ENCODE measurements at regions not wholly inside any gene's neighbourhood (a gene's known extent, or its start where the extent isn't known, plus 50 kb on each side); places are given as distances from the start of the nearest gene placed in this dataset.

GRCh38 chr4:32684160-32684559 is 1964.0 kb downstream of the PCDH7 start:
- Histone ChIP-seq H2AFZ (ENCODE audit: low read length) (no peak overlapping the region), H3K9ac (ENCODE audit: insufficient read depth, low read length) (no peak overlapping the region), H3K4me3 (replicated peaks in 1 of 4; ENCODE audit: control extremely low read depth in 1 of 4, insufficient read depth in 1 of 4, low read depth in 3 of 4, low read length in 4 of 4) (no peak overlapping the region), H4K20me1 (ENCODE audit: control insufficient read depth, extremely low read depth, insufficient read depth, low read length) (no peaks in the 10 kb centered on the region), H3K79me2 (ENCODE audit: control insufficient read depth, insufficient read depth, low read length) (no peaks in the 10 kb centered on the region), H3K4me2 (ENCODE audit: extremely low read depth, insufficient read depth, low read length) (no peak overlapping the region), H3K27ac (ENCODE audit: insufficient read depth, low read length) (no peak overlapping the region), H3K4me1 (ENCODE audit: control insufficient read depth, extremely low read depth, insufficient read depth, low read length) (no peaks in the 10 kb centered on the region), H3K27me3 (ENCODE audit: control insufficient read depth, insufficient read depth, low read length) (no peaks in the 10 kb centered on the region), H3K9me3 (ENCODE audit: control insufficient read depth, insufficient read depth, low read depth, low read length) (no peaks in the 10 kb centered on the region), H3K36me3 (ENCODE audit: control insufficient read depth, insufficient read depth, low read length) (no peaks in the 10 kb centered on the region)
- TF ChIP-seq EZH2 (IDR thresholded peaks at IDR 0.05; ENCODE audit: low read length, missing control alignments) (no peak), CTCF (conservative IDR thresholded peaks at IDR 0.05 in 1 of 2, IDR thresholded peaks at IDR 0.05 in 1 of 2; ENCODE audit: low read depth in 1 of 2, low read length in 2 of 2) (no peak)
- DNase-seq (ENCODE audit: low read depth in 2 of 2), result no peak

- Histone ChIP-seq H3K27ac (ENCODE audit: insufficient read depth, low read length) (no peak overlapping the region), H3K27me3 (ENCODE audit: control insufficient read depth, insufficient read depth, low read length) (no peaks in the 10 kb centered on the region), H3K4me2 (ENCODE audit: extremely low read depth, insufficient read depth, low read length) (no peak overlapping the region), H2AFZ (ENCODE audit: low read length) (no peak overlapping the region), H3K4me1 (ENCODE audit: control insufficient read depth, extremely low read depth, insufficient read depth, low read length) (no peaks in the 10 kb centered on the region), H3K9me3 (ENCODE audit: control insufficient read depth, insufficient read depth, low read depth, low read length) (no peaks in the 10 kb centered on the region), H3K36me3 (ENCODE audit: control insufficient read depth, insufficient read depth, low read length) (no peaks in the 10 kb centered on the region), H4K20me1 (ENCODE audit: control insufficient read depth, extremely low read depth, insufficient read depth, low read length) (no peaks in the 10 kb centered on the region), H3K79me2 (ENCODE audit: control insufficient read depth, insufficient read depth, low read length) (no peaks in the 10 kb centered on the region), H3K4me3 (replicated peaks in 1 of 4; ENCODE audit: control extremely low read depth in 1 of 4, insufficient read depth in 1 of 4, low read depth in 3 of 4, low read length in 4 of 4) (no peak overlapping the region), H3K9ac (ENCODE audit: insufficient read depth, low read length) (no peak overlapping the region)
- no peak for TF ChIP-seq CTCF (conservative IDR thresholded peaks at IDR 0.05 in 1 of 2, IDR thresholded peaks at IDR 0.05 in 1 of 2; ENCODE audit: low read depth in 1 of 2, low read length in 2 of 2)
- no peak for TF ChIP-seq EZH2 (IDR thresholded peaks at IDR 0.05; ENCODE audit: low read length, missing control alignments)
- DNase-seq (ENCODE audit: low read depth in 2 of 2), result no peak
These were observed 1966.0 kb downstream of the PCDH7 start for GRCh38 chr4:32686123-32686522.

GRCh38 chr4:32689518-32689917 is 1969.3 kb downstream of the PCDH7 start:
- Histone ChIP-seq H3K79me2 (ENCODE audit: control insufficient read depth, insufficient read depth, low read length) (no peaks in the 10 kb centered on the region), H4K20me1 (ENCODE audit: control insufficient read depth, extremely low read depth, insufficient read depth, low read length) (no peaks in the 10 kb centered on the region), H3K27me3 (ENCODE audit: control insufficient read depth, insufficient read depth, low read length) (no peaks in the 10 kb centered on the region), H3K9ac (ENCODE audit: insufficient read depth, low read length) (no peak overlapping the region), H3K9me3 (ENCODE audit: control insufficient read depth, insufficient read depth, low read depth, low read length) (no peaks in the 10 kb centered on the region), H3K36me3 (ENCODE audit: control insufficient read depth, insufficient read depth, low read length) (no peaks in the 10 kb centered on the region), H3K4me2 (ENCODE audit: extremely low read depth, insufficient read depth, low read length) (no peak overlapping the region), H3K4me1 (ENCODE audit: control insufficient read depth, extremely low read depth, insufficient read depth, low read length) (no peaks in the 10 kb centered on the region), H2AFZ (ENCODE audit: low read length) (no peak overlapping the region), H3K27ac (ENCODE audit: insufficient read depth, low read length) (no peak overlapping the region), H3K4me3 (replicated peaks in 1 of 4; ENCODE audit: control extremely low read depth in 1 of 4, insufficient read depth in 1 of 4, low read depth in 3 of 4, low read length in 4 of 4) (no peak overlapping the region)
- no peak for TF ChIP-seq EZH2 (IDR thresholded peaks at IDR 0.05; ENCODE audit: low read length, missing control alignments)
- no peak for TF ChIP-seq CTCF (conservative IDR thresholded peaks at IDR 0.05 in 1 of 2, IDR thresholded peaks at IDR 0.05 in 1 of 2; ENCODE audit: low read depth in 1 of 2, low read length in 2 of 2)
- DNase-seq (ENCODE audit: low read depth in 2 of 2), result peak; percentile 1 to 22

All from fibroblast of lung (primary cell).